ENCODE measurements at regions not wholly inside any gene's neighbourhood (a gene's known extent, or its start where the extent isn't known, plus 50 kb on each side); places are given as distances from the start of the nearest gene placed in this dataset.
"Not testable (repeated sequence)": the region's sequence is repeated elsewhere in the genome, so short reads cannot be mapped to it uniquely, and the experiment has no call there.

DNA sequence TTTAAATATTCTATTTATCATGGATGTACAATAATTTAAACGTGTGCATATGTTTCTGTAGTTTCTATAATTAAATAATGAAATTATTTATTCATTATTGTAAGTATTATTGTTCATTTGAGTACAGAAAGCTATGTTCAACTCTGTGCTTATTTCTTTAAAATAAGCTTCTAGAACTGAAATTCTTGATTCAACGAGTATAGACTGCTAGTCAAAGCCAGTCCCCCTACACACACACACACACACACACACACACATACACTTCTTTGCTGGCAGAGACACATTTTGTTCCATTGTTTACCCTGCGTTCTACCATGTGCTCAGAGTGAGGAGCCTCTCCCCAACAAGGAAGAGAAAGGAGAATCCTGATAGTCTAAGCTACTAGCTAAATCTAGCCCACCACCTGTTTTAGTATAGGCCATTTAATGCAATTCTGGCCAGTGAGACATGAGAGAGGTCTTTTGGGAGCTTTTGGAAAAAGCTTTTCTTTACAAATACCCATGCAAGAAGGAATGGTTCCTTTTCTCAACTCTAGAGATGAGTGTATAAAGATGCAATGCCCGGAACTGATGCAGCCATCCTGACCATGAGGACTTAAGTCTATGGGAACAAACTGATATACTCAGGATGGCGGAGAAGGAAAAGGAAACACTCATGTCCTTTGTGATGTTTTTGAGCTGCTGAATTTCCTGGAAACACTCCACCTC is 161.4 kb downstream of the NDUFA12 start:
- H3K27me3 Mint-ChIP-seq = peaks cover 6% of the 10 kb centered on the region
- H3K4me1 Mint-ChIP-seq (ENCODE audit: low read depth) = no peaks in the 10 kb centered on the region
- no peak overlapping the region for H3K27ac Mint-ChIP-seq
- DNase-seq = no peak
- no peak overlapping the region for H3K4me3 Mint-ChIP-seq
- no peaks in the 10 kb centered on the region for H3K9me3 Mint-ChIP-seq
- H3K36me3 Mint-ChIP-seq (ENCODE audit: low read depth) = no peaks in the 10 kb centered on the region

- Mint-ChIP-seq H3K27ac (no peak overlapping the region), H3K4me1 (ENCODE audit: low read depth) (no peaks in the 10 kb centered on the region), H3K9me3 (no peaks in the 10 kb centered on the region), H3K4me3 (no peak overlapping the region), H3K36me3 (ENCODE audit: low read depth) (no peaks in the 10 kb centered on the region), H3K27me3 (peaks cover 6% of the 10 kb centered on the region)
- no peak for DNase-seq
Measured at GRCh38 chr12:94841177-94841576, 162.3 kb downstream of the NDUFA12 start.

- DNase-seq = no peak
- H3K36me3 Mint-ChIP-seq (ENCODE audit: low read depth) = no peaks in the 10 kb centered on the region
- no peak overlapping the region for H3K4me3 Mint-ChIP-seq
- H3K27me3 Mint-ChIP-seq = no peaks in the 10 kb centered on the region
- no peaks in the 10 kb centered on the region for H3K4me1 Mint-ChIP-seq (ENCODE audit: low read depth)
- H3K9me3 Mint-ChIP-seq = no peaks in the 10 kb centered on the region
- H3K27ac Mint-ChIP-seq = no peak overlapping the region
Measured at GRCh38 chr12:94839347-94839746, 164.2 kb downstream of the NDUFA12 start.

GRCh38 chr12:94836952-94837670 is 166.4 kb downstream of the NDUFA12 start:
- H3K36me3 Mint-ChIP-seq (ENCODE audit: low read depth); H3K27ac Mint-ChIP-seq: not testable (repeated sequence)

GRCh38 chr12:94834036-94834625 is 169.4 kb downstream of the NDUFA12 start:
- Mint-ChIP-seq H3K4me1 (ENCODE audit: low read depth) (peaks cover 27% of the 10 kb centered on the region), H3K4me3 (no peak overlapping the region), H3K27ac (no peak overlapping the region), H3K9me3 (peaks cover 1% of the 10 kb centered on the region), H3K36me3 (ENCODE audit: low read depth) (no peaks in the 10 kb centered on the region), H3K27me3 (no peaks in the 10 kb centered on the region)
- DNase-seq = no peak

More at GRCh38 chr12:94836952-94837670, 166.4 kb downstream of the NDUFA12 start:
- not testable (repeated sequence) for H3K27me3 Mint-ChIP-seq; H3K9me3 Mint-ChIP-seq; H3K4me1 Mint-ChIP-seq (ENCODE audit: low read depth); H3K4me3 Mint-ChIP-seq; DNase-seq

DNA sequence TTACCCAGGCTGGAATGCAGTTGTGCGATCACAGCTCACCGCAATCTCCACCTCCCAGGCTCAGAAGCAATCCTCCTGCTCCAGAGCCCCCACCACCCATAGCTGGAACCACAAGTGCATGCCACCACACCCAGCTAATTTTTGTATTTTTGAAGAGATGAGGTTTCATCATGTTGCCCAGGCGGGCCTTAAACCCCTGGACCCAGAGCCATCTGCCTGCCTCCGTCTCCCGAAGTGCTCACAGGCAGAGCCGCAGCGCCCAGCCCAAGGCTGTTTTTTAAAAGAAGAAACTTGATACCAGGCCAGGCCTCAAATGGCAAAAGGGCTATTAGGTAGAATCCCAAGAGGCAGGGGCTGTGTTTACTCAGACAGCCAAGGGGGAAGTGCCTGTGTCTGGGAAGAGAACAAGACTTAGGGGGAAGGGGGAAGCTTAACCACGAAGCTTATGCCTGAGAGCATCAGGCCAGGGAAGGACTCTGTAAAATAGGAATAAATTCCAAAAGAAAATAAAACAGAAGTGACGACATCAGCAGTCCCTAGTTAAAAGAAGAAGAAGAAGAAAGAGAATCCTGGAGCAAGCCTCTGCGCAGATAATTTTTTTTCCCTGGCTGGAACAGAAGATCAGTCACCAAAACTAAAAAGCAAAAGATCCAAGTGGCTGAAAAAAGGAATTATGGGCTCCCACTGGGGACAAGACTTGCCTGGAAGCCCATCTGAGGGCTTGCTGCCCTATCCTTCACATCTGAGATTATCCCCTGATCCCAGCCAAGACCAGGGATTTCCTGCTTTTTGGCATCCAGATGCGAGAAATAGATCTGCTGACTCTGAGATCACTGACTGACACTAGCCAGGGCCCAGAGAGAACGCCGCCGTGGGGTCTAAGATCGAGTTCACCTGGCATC is 170.5 kb downstream of the NDUFA12 start:
- H3K4me1 Mint-ChIP-seq (ENCODE audit: low read depth) = peaks cover 27% of the 10 kb centered on the region
- no peak overlapping the region for H3K4me3 Mint-ChIP-seq
- peaks cover 3% of the 10 kb centered on the region for H3K9me3 Mint-ChIP-seq
- no peak overlapping the region for H3K27ac Mint-ChIP-seq
- no peaks in the 10 kb centered on the region for H3K36me3 Mint-ChIP-seq (ENCODE audit: low read depth)
- no peaks in the 10 kb centered on the region for H3K27me3 Mint-ChIP-seq
- no peak for DNase-seq

DNA sequence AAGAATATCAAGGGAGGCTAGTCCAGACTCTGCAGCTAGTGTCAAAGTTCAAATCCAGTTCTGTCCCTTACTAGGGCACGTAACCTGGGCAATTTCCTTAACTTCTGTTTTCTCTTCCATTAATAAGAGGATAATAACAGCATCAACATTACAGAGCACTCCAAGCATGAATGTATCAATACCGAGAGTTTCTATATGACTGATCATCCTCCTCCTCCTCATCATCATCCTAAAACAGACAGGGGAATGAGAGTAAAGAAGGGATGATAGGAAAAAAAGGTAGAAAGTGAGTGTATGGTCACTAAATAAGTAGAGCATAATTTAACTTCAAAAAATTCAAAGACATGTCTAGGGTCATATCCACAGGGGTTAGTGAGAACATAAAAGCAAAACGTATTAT is 171.4 kb downstream of the NDUFA12 start:
- Mint-ChIP-seq H3K27me3 (no peaks in the 10 kb centered on the region), H3K4me3 (no peak overlapping the region), H3K9me3 (peaks cover 6% of the 10 kb centered on the region), H3K4me1 (ENCODE audit: low read depth) (peaks cover 27% of the 10 kb centered on the region), H3K36me3 (ENCODE audit: low read depth) (no peaks in the 10 kb centered on the region), H3K27ac (no peak overlapping the region)
- DNase-seq = no peak

DNA sequence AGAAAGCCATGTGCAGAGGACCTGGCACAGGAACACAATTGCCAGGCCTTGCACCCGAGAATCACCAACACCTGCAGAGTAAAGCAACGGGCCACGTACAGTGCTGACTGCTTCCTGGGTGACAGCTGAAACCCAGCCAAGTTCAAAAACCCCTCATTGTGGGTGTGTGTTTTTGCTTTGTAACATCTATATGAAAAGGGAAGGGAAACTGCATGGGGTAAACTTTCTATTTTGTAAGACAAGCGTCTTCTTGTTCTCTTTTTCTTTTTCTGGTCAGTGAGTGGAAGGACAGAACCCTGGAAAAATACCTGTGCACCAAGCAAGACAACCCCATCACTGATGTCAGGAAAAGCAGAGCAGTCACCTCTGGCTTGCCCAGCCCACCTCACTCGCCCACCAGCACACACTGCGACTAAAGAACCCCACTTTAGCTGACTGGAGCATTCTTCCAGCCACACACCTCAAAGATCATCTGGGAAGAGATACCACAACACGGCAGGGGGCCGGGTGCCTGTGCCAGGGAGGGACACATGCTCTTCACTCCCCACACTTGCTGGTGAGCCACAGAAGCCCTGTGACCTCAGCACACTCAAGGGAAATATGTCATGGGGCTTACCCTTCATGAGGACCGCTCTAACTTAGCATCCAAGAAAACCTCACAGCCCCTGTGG is 172.3 kb downstream of the NDUFA12 start:
- Mint-ChIP-seq H3K4me1 (ENCODE audit: low read depth) (peaks cover 27% of the 10 kb centered on the region), H3K4me3 (peak overlapping the region; percentile 2), H3K27me3 (no peaks in the 10 kb centered on the region), H3K9me3 (peaks cover 6% of the 10 kb centered on the region), H3K36me3 (ENCODE audit: low read depth) (no peaks in the 10 kb centered on the region), H3K27ac (peak overlapping the region; percentile 76)
- DNase-seq = no peak

DNA sequence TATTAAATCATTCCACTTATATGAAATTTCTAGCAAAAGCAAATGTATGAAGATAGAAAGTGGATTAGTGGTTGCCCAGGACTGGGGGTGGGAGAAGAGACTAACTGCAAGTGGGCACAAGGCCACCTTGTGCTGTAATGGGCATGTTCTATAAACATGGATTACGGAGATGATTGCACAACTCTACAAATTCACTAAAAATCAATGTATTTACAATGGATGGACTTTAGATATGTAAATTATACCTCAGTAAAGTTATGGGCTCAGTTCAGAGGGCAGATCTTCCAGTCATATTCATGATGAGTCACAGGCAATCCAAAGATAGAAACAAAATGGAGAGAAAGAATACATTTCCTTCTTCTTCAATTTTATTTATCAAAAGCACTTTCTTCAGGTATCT is 173.9 kb downstream of the NDUFA12 start:
- Mint-ChIP-seq H3K36me3 (ENCODE audit: low read depth) (no peaks in the 10 kb centered on the region), H3K9me3 (peaks cover 6% of the 10 kb centered on the region), H3K27me3 (no peaks in the 10 kb centered on the region), H3K4me3 (no peak overlapping the region), H3K4me1 (ENCODE audit: low read depth) (peaks cover 27% of the 10 kb centered on the region), H3K27ac (no peak overlapping the region)
- DNase-seq = no peak

DNA sequence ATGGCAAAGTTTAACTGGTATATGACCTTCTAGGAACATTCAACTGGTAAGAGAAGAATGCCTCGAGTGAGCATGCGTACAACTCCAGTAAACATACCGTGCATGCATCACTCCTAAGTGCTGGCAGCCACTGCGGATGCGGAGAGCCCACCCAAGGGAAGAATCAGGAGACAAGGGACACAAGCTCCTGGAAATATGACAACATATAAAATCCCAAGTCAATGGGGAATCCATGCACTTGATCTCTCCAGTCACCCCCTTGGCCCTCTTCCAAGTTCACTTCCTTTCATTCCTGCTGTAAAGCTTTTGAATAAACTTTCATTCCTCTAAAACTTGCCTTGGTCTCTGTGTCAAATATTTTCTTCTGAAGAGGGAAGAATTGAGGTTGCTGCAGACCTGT is 168.7 kb upstream of the TMCC3 start:
- peaks cover 7% of the 10 kb centered on the region for H3K27me3 Mint-ChIP-seq
- H3K9me3 Mint-ChIP-seq = peaks cover 9% of the 10 kb centered on the region
- no peak overlapping the region for H3K27ac Mint-ChIP-seq
- no peaks in the 10 kb centered on the region for H3K36me3 Mint-ChIP-seq (ENCODE audit: low read depth)
- H3K4me3 Mint-ChIP-seq = no peak overlapping the region
- no peaks in the 10 kb centered on the region for H3K4me1 Mint-ChIP-seq (ENCODE audit: low read depth)
- no peak for DNase-seq

DNA sequence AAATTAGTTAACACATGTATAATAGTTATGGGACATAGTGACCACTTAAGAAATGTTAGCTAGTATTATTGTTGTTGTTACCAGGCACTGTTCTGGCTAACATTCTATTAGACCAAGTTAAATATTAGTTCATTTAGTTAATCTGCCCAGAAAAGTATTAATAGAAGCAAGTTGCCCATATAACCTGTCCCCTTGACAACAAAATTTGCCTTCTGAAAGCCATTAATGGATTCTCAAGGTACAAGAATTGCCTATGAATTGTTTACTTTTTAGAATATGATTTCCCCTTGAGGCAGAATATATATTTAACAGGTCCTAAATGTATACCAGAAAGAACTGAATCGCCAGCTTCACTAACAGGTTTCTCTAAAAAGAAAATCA is 167.3 kb upstream of the TMCC3 start:
- Mint-ChIP-seq H3K27me3 (peaks cover 7% of the 10 kb centered on the region), H3K9me3 (peaks cover 22% of the 10 kb centered on the region), H3K4me1 (ENCODE audit: low read depth) (no peaks in the 10 kb centered on the region), H3K4me3 (no peak overlapping the region), H3K36me3 (ENCODE audit: low read depth) (no peaks in the 10 kb centered on the region), H3K27ac (no peak overlapping the region)
- no peak for DNase-seq

DNA sequence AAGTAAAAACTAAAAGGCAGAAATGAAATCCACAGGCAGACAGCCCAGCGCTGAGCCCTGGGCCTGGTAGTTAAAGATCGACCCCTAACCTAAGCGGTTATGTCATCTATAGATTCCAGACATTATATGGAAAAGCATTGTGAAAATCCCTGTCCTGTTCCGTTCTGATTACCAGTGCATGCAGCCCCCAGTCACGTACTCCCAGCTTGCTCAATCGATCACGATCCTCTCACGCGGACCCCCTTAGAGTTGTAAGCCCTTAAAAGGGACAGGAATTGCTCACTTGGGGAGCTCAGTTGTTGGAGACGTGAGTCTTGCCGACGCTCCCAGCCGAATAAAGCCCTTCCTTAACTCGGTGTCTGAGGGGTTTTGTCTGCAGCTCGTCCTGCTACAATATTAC is 166.8 kb upstream of the TMCC3 start:
- not testable (repeated sequence) for H3K36me3 Mint-ChIP-seq (ENCODE audit: low read depth); H3K27me3 Mint-ChIP-seq; H3K27ac Mint-ChIP-seq; DNase-seq; H3K4me3 Mint-ChIP-seq; H3K4me1 Mint-ChIP-seq (ENCODE audit: low read depth)
- H3K9me3 Mint-ChIP-seq = peaks cover 27% of the 10 kb centered on the region

GRCh38 chr12:94816746-94817145 is 166.4 kb upstream of the TMCC3 start:
- peaks cover 27% of the 10 kb centered on the region for H3K9me3 Mint-ChIP-seq
- not testable (repeated sequence) for H3K27me3 Mint-ChIP-seq; H3K4me1 Mint-ChIP-seq (ENCODE audit: low read depth); DNase-seq; H3K4me3 Mint-ChIP-seq; H3K27ac Mint-ChIP-seq; H3K36me3 Mint-ChIP-seq (ENCODE audit: low read depth)

DNA sequence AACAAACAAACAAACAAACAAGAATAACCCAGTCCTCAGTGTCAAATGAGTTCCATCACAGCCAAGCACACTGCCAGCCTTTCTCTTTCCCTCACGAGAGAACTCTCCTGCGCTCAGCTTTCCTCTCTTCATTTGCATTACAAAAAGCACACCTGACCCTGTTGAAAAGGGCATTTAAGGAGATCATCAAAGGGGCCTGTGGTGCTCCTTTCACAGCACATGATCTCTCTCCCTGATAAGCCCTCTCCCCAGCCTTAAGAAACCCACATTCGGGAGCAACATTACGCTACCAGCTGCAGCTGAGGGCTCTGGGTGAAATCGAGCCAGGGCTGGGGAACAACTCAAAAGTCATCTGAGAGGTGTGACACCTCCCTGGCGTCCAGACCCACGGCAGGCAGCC is 165.6 kb upstream of the TMCC3 start:
- no peaks in the 10 kb centered on the region for H3K4me1 Mint-ChIP-seq (ENCODE audit: low read depth)
- no peak overlapping the region for H3K27ac Mint-ChIP-seq
- no peak for DNase-seq
- H3K36me3 Mint-ChIP-seq (ENCODE audit: low read depth) = no peaks in the 10 kb centered on the region
- H3K9me3 Mint-ChIP-seq = peaks cover 33% of the 10 kb centered on the region
- peaks cover 7% of the 10 kb centered on the region for H3K27me3 Mint-ChIP-seq
- H3K4me3 Mint-ChIP-seq = no peak overlapping the region

Measured in activated T-cell treated with anti-CD3 and anti-CD28 coated beads, Interleukin-2, amount 50 U/mL, for 24 hours (primary cell).